HL-60 (cell line): ENCODE measurements at regions not wholly inside any gene's neighbourhood (a gene's known extent, or its start where the extent isn't known, plus 50 kb on each side); places are given as distances from the start of the nearest gene placed in this dataset.

ENCODE experiments used
- DNase-seq, 2 experiments: peaks; one replicate each; pipeline ENCODE4 v3.0.0-alpha.2; 2010 to 2020; ENCODE audit warnings: low read depth in 1 of 2, low spot score in 1 of 2
- H3K27ac ChIP-seq: fragments of 250-450 bp; sonication (Bioruptor Pico); replicated peaks from 2 replicates; pipeline ENCODE4 v1.5.1; 2020; ENCODE audit warnings: mild to moderate bottlenecking, moderate library complexity
- H3K27me3 ChIP-seq: fragments of 250-450 bp; sonication (Bioruptor Pico); 2 replicates; pipeline ENCODE4 v1.5.1; 2021; ENCODE audit warnings: mild to moderate bottlenecking, moderate library complexity; ENCODE audit not compliant: insufficient read depth, poor library complexity, severe bottlenecking
- H3K4me3 ChIP-seq: replicated peaks from 2 replicates; pipeline ENCODE4 v1.5.1; 2011; ENCODE audit warnings: mild to moderate bottlenecking, control low read depth, low read length; ENCODE audit not compliant: insufficient read depth
- CTCF ChIP-seq: IDR thresholded peaks from one replicate; pipeline ENCODE4 v1.5.1; 2011; ENCODE audit warnings: low read length, control low read depth, inconsistent platforms; ENCODE audit not compliant: insufficient read depth
- GABPA ChIP-seq: IDR thresholded peaks from 2 replicates; pipeline ENCODE4 v1.6.1; 2012; ENCODE audit warnings: low read depth
- POLR2AphosphoS5 ChIP-seq: IDR thresholded peaks from 2 replicates; pipeline ENCODE4 v1.6.1; 2012; ENCODE audit warnings: low read depth
- REST ChIP-seq: IDR thresholded peaks from 2 replicates; pipeline ENCODE4 v1.6.1; 2012; ENCODE audit warnings: low read depth; ENCODE audit not compliant: insufficient replicate concordance
- SPI1 ChIP-seq: IDR thresholded peaks from 2 replicates; pipeline ENCODE4 v1.6.1; 2012; ENCODE audit warnings: low read depth, mild to moderate bottlenecking, borderline replicate concordance

- no peaks in the 10 kb centered on the region for H3K27me3 ChIP-seq
- TF ChIP-seq SPI1 (no peak), POLR2AphosphoS5 (no peak), CTCF (no peak), GABPA (no peak), REST (no peak)
- no peak overlapping the region for H3K27ac ChIP-seq
- no peak overlapping the region for H3K4me3 ChIP-seq
- DNase-seq, result no peak
These were observed 398.1 kb upstream of the LYPLAL1 start for GRCh38 chr1:218775501-218776021.

- Histone ChIP-seq H3K27me3 (no peaks in the 10 kb centered on the region), H3K4me3 (no peak overlapping the region), H3K27ac (no peak overlapping the region)
- TF ChIP-seq REST (no peak), SPI1 (no peak), CTCF (no peak), POLR2AphosphoS5 (no peak), GABPA (no peak)
- no peak for DNase-seq
These were observed 395.2 kb upstream of the LYPLAL1 start for GRCh38 chr1:218778257-218779126.

- no peak overlapping the region for H3K27ac ChIP-seq
- TF ChIP-seq POLR2AphosphoS5 (no peak), REST (no peak), CTCF (no peak)
- no peak for DNase-seq
- no peak overlapping the region for H3K4me3 ChIP-seq
- H3K27me3 ChIP-seq, result no peaks in the 10 kb centered on the region
These were observed 394.2 kb upstream of the LYPLAL1 start for GRCh38 chr1:218779341-218780100.
